ENCODE measurements at regions not wholly inside any gene's neighbourhood (a gene's known extent, or its start where the extent isn't known, plus 50 kb on each side); places are given as distances from the start of the nearest gene placed in this dataset.

DNA sequence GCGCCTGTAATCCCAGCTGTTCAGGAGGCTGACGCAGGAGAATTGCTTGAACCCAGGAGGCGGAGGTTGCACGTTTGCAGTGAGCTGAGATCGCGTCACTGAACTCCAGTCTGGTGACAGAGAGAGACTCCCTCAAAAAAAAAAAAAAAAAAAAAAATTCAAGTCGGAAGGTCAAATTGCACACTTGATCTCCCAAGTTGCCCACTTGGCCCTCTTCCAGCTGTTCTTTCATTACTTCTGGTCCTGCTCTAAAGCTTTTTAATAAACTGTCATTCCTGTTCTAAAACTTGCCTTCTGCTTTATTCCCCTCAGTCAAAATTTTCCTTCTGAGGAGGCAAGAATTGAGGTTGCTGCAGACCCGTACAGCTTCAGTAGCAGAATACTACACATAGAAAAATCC is 2358.0 kb downstream of the ARAP2 start:
- no peaks in the 10 kb centered on the region for H3K9me2 ChIP-seq (ENCODE audit: insufficient read depth)
- no peaks in the 10 kb centered on the region for H3K9me3 ChIP-seq (ENCODE audit: control insufficient read depth in 1 of 2, insufficient read depth in 1 of 2, low read depth in 1 of 2, low read length in 2 of 2)
- no peaks in the 10 kb centered on the region for H3K4me1 ChIP-seq (ENCODE audit: control insufficient read depth in 1 of 2, insufficient read depth in 2 of 2, low read length in 2 of 2)
- CTCF ChIA-PET: no interaction called here
- BruUV-seq (replicated peaks): no TSS peak
- no peak overlapping the region for H3K4me3 ChIP-seq (replicated peaks in 1 of 2; ENCODE audit: low read depth in 1 of 2, low read length in 2 of 2)
- intact Hi-C loops (cut with micrococcal nuclease): no loop called here
- no peaks in the 10 kb centered on the region for H3K27me3 ChIP-seq (ENCODE audit: insufficient read depth, low read length)
- ATAC-seq (no peak), DNase-seq (ENCODE audit: low read depth, low spot score) (no peak)
- H3K79me2 ChIP-seq (ENCODE audit: insufficient read depth, low read length): no peaks in the 10 kb centered on the region
- RAD21 ChIA-PET (ENCODE audit: low non-redundant PET in 1 of 2, low total read pairs in 2 of 2, uncharacterized antibody in 2 of 2, unreplicated experiment in 2 of 2): no interaction called here
- no peak overlapping the region for H3K27ac ChIP-seq (ENCODE audit: low read depth, low read length)
- TF ChIP-seq EZH2 (IDR thresholded peaks at IDR 0.05): no peak
- no peaks in the 10 kb centered on the region for H3K36me3 ChIP-seq (ENCODE audit: control insufficient read depth in 1 of 2, insufficient read depth in 2 of 2, low read length in 2 of 2)
- no peak overlapping the region for H3K9ac ChIP-seq (ENCODE audit: low read length)
- H4K20me1 ChIP-seq (ENCODE audit: insufficient read depth): no peaks in the 10 kb centered on the region
- no peak overlapping the region for H2AFZ ChIP-seq (ENCODE audit: low read depth, low read length, poor library complexity, severe bottlenecking)
- POLR2A ChIA-PET: no interaction called here
- H3K4me2 ChIP-seq (ENCODE audit: low read length): no peak overlapping the region

GRCh38 chr4:33890841-33891240 is 2353.5 kb downstream of the ARAP2 start:
- Histone ChIP-seq H3K79me2 (ENCODE audit: insufficient read depth, low read length) (no peaks in the 10 kb centered on the region), H3K36me3 (ENCODE audit: control insufficient read depth in 1 of 2, insufficient read depth in 2 of 2, low read length in 2 of 2) (no peaks in the 10 kb centered on the region), H3K4me1 (ENCODE audit: control insufficient read depth in 1 of 2, insufficient read depth in 2 of 2, low read length in 2 of 2) (no peaks in the 10 kb centered on the region), H3K9me2 (ENCODE audit: insufficient read depth) (no peaks in the 10 kb centered on the region), H3K9me3 (ENCODE audit: control insufficient read depth in 1 of 2, insufficient read depth in 1 of 2, low read depth in 1 of 2, low read length in 2 of 2) (no peaks in the 10 kb centered on the region), H3K27me3 (ENCODE audit: insufficient read depth, low read length) (no peaks in the 10 kb centered on the region), H3K4me3 (replicated peaks in 1 of 2; ENCODE audit: low read depth in 1 of 2, low read length in 2 of 2) (no peak overlapping the region), H3K9ac (ENCODE audit: low read length) (no peak overlapping the region), H2AFZ (ENCODE audit: low read depth, low read length, poor library complexity, severe bottlenecking) (no peak overlapping the region), H3K4me2 (ENCODE audit: low read length) (no peak overlapping the region), H3K27ac (ENCODE audit: low read depth, low read length) (no peak overlapping the region), H4K20me1 (ENCODE audit: insufficient read depth) (no peaks in the 10 kb centered on the region)
- TF ChIP-seq CEBPB (IDR thresholded peaks at IDR 0.05; ENCODE audit: low read depth) (no peak), ATF3 (IDR thresholded peaks at IDR 0.05) (no peak), RAD21 (IDR thresholded peaks at IDR 0.05; ENCODE audit: low read depth) (no peak), SRF (IDR thresholded peaks at IDR 0.05; ENCODE audit: low read depth) (no peak), ELF1 (IDR thresholded peaks at IDR 0.05; ENCODE audit: borderline replicate concordance, low read depth) (no peak), ZNF274 (IDR thresholded peaks at IDR 0.05; ENCODE audit: low read depth, low read length) (no peak), POLR2A (IDR thresholded peaks at IDR 0.05; ENCODE audit: borderline replicate concordance, extremely low read depth, insufficient read depth, insufficient read length) (no peak), SP1 (IDR thresholded peaks at IDR 0.05; ENCODE audit: low read depth) (no peak), TCF7L2 (IDR thresholded peaks at IDR 0.05; ENCODE audit: borderline replicate concordance, extremely low read depth, insufficient read depth, insufficient read length) (no peak), JUND (IDR thresholded peaks at IDR 0.05) (no peak), EZH2 (IDR thresholded peaks at IDR 0.05) (no peak), ZFX (IDR thresholded peaks at IDR 0.05) (no peak)
- TF ChIP-seq, protein P1, sequence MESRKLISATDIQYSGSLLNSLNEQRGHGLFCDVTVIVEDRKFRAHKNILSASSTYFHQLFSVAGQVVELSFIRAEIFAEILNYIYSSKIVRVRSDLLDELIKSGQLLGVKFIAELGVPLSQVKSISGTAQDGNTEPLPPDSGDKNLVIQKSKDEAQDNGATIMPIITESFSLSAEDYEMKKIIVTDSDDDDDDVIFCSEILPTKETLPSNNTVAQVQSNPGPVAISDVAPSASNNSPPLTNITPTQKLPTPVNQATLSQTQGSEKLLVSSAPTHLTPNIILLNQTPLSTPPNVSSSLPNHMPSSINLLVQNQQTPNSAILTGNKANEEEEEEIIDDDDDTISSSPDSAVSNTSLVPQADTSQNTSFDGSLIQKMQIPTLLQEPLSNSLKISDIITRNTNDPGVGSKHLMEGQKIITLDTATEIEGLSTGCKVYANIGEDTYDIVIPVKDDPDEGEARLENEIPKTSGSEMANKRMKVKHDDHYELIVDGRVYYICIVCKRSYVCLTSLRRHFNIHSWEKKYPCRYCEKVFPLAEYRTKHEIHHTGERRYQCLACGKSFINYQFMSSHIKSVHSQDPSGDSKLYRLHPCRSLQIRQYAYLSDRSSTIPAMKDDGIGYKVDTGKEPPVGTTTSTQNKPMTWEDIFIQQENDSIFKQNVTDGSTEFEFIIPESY (IDR thresholded peaks at IDR 0.05; ENCODE audit: extremely low read depth, insufficient replicate concordance, low read length): no peak
- intact Hi-C loops (cut with micrococcal nuclease): no loop called here
- no peak for DNase-seq (ENCODE audit: low read depth, low spot score)
- POLR2A ChIA-PET: no interaction called here
- RAD21 ChIA-PET (ENCODE audit: low non-redundant PET in 1 of 2, low total read pairs in 2 of 2, uncharacterized antibody in 2 of 2, unreplicated experiment in 2 of 2): no interaction called here
- no peak for ATAC-seq
- CTCF ChIA-PET: no interaction called here
- no TSS peak for BruUV-seq (replicated peaks)

All from HCT116 (cell line).